K562 (cell line): ENCODE measurements at regions not wholly inside any gene's neighbourhood (a gene's known extent, or its start where the extent isn't known, plus 50 kb on each side); places are given as distances from the start of the nearest gene placed in this dataset.

Experiments used
- EP300 ChIP-seq: IDR thresholded peaks from 2 replicates; pipeline ENCODE4 v1.6.1; 2012; ENCODE audit warnings: low read length, improper control_type of control experiment
- EZH2 ChIP-seq: IDR thresholded peaks from 2 replicates; pipeline ENCODE4 v1.6.1; 2012; ENCODE audit warnings: low read depth, mild to moderate bottlenecking, inconsistent platforms, low read length, borderline replicate concordance
- FOXJ3 ChIP-seq: sonication (generic); formaldehyde crosslinking; IDR thresholded peaks from 2 replicates; pipeline ENCODE4 v1.4.0; 2020; ENCODE audit warnings: mild to moderate bottlenecking, missing genetic modification reagents
- JUND ChIP-seq, 2 experiments: IDR thresholded peaks; 2 replicates in 1 of 2; 3 replicates in 1 of 2; pipeline ENCODE4 v1.6.1; 2011; ENCODE audit warnings: borderline replicate concordance in 2 of 2, low read depth in 2 of 2, low read length in 2 of 2, improper control_type of control experiment in 1 of 2, missing biosample characterization in 1 of 2, missing genetic modification characterization in 1 of 2, missing genetic modification reagents in 1 of 2
- POLR2A ChIP-seq: fragments of 450-650 bp; conservative IDR thresholded peaks from 2 replicates; pipeline ENCODE4 v1.6.1; 2016
- POLR2H ChIP-seq: IDR thresholded peaks from 2 replicates; pipeline ENCODE4 v1.6.1; 2016; ENCODE audit warnings: missing genetic modification characterization, low read depth, mild to moderate bottlenecking, control low read depth, missing compliant biosample characterization, moderate library complexity
- TBP ChIP-seq: optimal IDR thresholded peaks from 2 replicates; pipeline ENCODE3; 2011; ENCODE audit warnings: low read depth, low read length, improper control_type of control experiment
- TF ChIP-seq, protein P1 (sequence below): fragments of 250-450 bp; sonication (Bioruptor Pico); IDR thresholded peaks from 2 replicates; pipeline ENCODE4 v1.4.0; 2020; ENCODE audit warnings: mild to moderate bottlenecking, moderate library complexity
- TF ChIP-seq, protein P2 (sequence below), 2 experiments: IDR thresholded peaks; 2 replicates each; pipeline ENCODE4 v1.6.1; 2011; ENCODE audit warnings: borderline replicate concordance in 1 of 2, control low read depth in 1 of 2, low read depth in 1 of 2, low read length in 1 of 2, mild to moderate bottlenecking in 1 of 2, mixed read lengths in 1 of 2, moderate library complexity in 1 of 2; ENCODE audit not compliant: insufficient read depth in 1 of 2, insufficient read length in 1 of 2, poor library complexity in 1 of 2, severe bottlenecking in 1 of 2; ENCODE audit errors: extremely low read depth in 1 of 2
- TF ChIP-seq, protein P3 (sequence below): sonication (generic); formaldehyde crosslinking; IDR thresholded peaks from 2 replicates; pipeline ENCODE4 v1.8.0; 2022; ENCODE audit warnings: mild to moderate bottlenecking, missing genetic modification reagents

DNA sequence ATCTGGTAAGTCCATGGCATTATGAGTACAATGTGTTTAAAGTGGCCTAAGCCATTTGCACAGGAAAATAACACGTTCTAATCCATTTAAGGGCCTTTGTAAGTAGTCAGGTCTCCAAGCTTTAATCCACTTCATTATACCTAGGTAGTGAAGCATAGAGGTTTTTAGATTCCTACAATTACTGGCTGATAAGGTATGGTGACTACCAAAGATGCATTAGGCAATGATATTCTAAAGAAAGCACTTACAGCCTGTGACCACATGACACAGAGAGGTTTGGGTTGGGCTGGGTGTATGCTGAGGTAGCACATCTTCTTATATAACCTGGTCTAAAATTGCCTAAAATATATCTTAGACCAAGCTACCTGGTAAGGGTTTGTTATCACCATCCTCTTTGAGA is 504.4 kb downstream of the TFAP2B start:
- no peak for TF ChIP-seq EP300
- TF ChIP-seq FOXJ3 (CRISPR knock-in tag), result no peak
- TF ChIP-seq TBP, result no peak
- TF ChIP-seq, protein P1, sequence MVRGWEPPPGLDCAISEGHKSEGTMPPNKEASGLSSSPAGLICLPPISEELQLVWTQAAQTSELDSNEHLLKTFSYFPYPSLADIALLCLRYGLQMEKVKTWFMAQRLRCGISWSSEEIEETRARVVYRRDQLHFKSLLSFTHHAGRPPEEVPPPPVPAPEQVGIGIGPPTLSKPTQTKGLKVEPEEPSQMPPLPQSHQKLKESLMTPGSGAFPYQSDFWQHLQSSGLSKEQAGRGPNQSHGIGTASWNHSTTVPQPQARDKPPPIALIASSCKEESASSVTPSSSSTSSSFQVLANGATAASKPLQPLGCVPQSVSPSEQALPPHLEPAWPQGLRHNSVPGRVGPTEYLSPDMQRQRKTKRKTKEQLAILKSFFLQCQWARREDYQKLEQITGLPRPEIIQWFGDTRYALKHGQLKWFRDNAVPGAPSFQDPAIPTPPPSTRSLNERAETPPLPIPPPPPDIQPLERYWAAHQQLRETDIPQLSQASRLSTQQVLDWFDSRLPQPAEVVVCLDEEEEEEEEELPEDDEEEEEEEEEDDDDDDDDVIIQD (CRISPR knock-in tag), result no peak
- TF ChIP-seq POLR2A, result no peak
- TF ChIP-seq JUND (IDR thresholded peaks at IDR 0.05; ENCODE audit: borderline replicate concordance, low read depth, low read length), result no peak
- TF ChIP-seq JUND (tag; IDR thresholded peaks at IDR 0.05; ENCODE audit: borderline replicate concordance, low read depth, low read length), result no peak
- TF ChIP-seq, protein P2, sequence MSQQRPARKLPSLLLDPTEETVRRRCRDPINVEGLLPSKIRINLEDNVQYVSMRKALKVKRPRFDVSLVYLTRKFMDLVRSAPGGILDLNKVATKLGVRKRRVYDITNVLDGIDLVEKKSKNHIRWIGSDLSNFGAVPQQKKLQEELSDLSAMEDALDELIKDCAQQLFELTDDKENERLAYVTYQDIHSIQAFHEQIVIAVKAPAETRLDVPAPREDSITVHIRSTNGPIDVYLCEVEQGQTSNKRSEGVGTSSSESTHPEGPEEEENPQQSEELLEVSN (IDR thresholded peaks at IDR 0.05; ENCODE audit: borderline replicate concordance in 1 of 2, extremely low read depth in 1 of 2, insufficient read depth in 1 of 2, insufficient read length in 1 of 2, low read depth in 1 of 2, low read length in 1 of 2, poor library complexity in 1 of 2, severe bottlenecking in 1 of 2), result no peak
- TF ChIP-seq EZH2, result no peak
- TF ChIP-seq, protein P3, sequence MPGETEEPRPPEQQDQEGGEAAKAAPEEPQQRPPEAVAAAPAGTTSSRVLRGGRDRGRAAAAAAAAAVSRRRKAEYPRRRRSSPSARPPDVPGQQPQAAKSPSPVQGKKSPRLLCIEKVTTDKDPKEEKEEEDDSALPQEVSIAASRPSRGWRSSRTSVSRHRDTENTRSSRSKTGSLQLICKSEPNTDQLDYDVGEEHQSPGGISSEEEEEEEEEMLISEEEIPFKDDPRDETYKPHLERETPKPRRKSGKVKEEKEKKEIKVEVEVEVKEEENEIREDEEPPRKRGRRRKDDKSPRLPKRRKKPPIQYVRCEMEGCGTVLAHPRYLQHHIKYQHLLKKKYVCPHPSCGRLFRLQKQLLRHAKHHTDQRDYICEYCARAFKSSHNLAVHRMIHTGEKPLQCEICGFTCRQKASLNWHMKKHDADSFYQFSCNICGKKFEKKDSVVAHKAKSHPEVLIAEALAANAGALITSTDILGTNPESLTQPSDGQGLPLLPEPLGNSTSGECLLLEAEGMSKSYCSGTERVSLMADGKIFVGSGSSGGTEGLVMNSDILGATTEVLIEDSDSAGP (CRISPR knock-in tag), result no peak
- TF ChIP-seq POLR2H, result no peak
